ENCODE measurements at regions not wholly inside any gene's neighbourhood (a gene's known extent, or its start where the extent isn't known, plus 50 kb on each side); places are given as distances from the start of the nearest gene placed in this dataset.

GRCh38 chr4:137630252-137630651, 98.0 kb upstream of the PCDH18 start:
- no peak for TF ChIP-seq CTCF (IDR thresholded peaks at IDR 0.05; ENCODE audit: control insufficient read depth, extremely low read depth, insufficient read depth)
- no peak for DNase-seq (ENCODE audit: low read depth)
- H3K4me3 ChIP-seq (ENCODE audit: low read depth, low read length), result no peak overlapping the region

GRCh38 chr4:137627739-137628460, 95.6 kb upstream of the PCDH18 start:
- no peak for DNase-seq (ENCODE audit: low read depth)
- TF ChIP-seq CTCF (IDR thresholded peaks at IDR 0.05; ENCODE audit: control insufficient read depth, extremely low read depth, insufficient read depth), result no peak
- H3K4me3 ChIP-seq (ENCODE audit: low read depth, low read length), result no peak overlapping the region

- no peak for TF ChIP-seq CTCF (IDR thresholded peaks at IDR 0.05; ENCODE audit: control insufficient read depth, extremely low read depth, insufficient read depth)
- DNase-seq (ENCODE audit: low read depth), result no peak
- H3K4me3 ChIP-seq (ENCODE audit: low read depth, low read length), result no peak overlapping the region
Observed at GRCh38 chr4:137626942-137627738, 94.8 kb upstream of the PCDH18 start.

- no peak overlapping the region for H3K4me3 ChIP-seq (ENCODE audit: low read depth, low read length)
- no peak for TF ChIP-seq CTCF (IDR thresholded peaks at IDR 0.05; ENCODE audit: control insufficient read depth, extremely low read depth, insufficient read depth)
- DNase-seq (ENCODE audit: low read depth), result no peak
Observed at GRCh38 chr4:137623013-137623412, 90.7 kb upstream of the PCDH18 start.

GRCh38 chr4:137621056-137621455, 88.8 kb upstream of the PCDH18 start:
- TF ChIP-seq CTCF (IDR thresholded peaks at IDR 0.05; ENCODE audit: control insufficient read depth, extremely low read depth, insufficient read depth), result no peak
- no peak for DNase-seq (ENCODE audit: low read depth)
- H3K4me3 ChIP-seq (ENCODE audit: low read depth, low read length), result no peak overlapping the region

GRCh38 chr4:137614491-137614890, 82.2 kb upstream of the PCDH18 start:
- no peak for TF ChIP-seq CTCF (IDR thresholded peaks at IDR 0.05; ENCODE audit: control insufficient read depth, extremely low read depth, insufficient read depth)
- H3K4me3 ChIP-seq (ENCODE audit: low read depth, low read length), result no peak overlapping the region
- DNase-seq (ENCODE audit: low read depth), result peak; percentile 22
